Thyroid gland (tissue), 4 donors: ENCODE measurements at regions not wholly inside any gene's neighbourhood (a gene's known extent, or its start where the extent isn't known, plus 50 kb on each side); places are given as distances from the start of the nearest gene placed in this dataset.

Experiments
- POLR2A ChIP-seq, 2 donors: fragments of 450-650 bp; IDR thresholded peaks; one replicate each; pipeline ENCODE4 v1.6.1; 2017; ENCODE audit warnings: antibody characterized with exemption in 2 of 2, mild to moderate bottlenecking in 2 of 2, moderate library complexity in 1 of 2
- TF ChIP-seq, protein P1 (sequence below), 6 experiments: fragments of 200-600 bp in 3 of 6; fragments of 450-650 bp in 3 of 6; sonication (generic) in 3 of 6; IDR thresholded peaks; one replicate each; pipeline ENCODE4 v1.5.1; 2016 to 2019; ENCODE audit warnings: antibody characterized with exemption in 6 of 6, mild to moderate bottlenecking in 2 of 6, inconsistent platforms in 1 of 6, moderate library complexity in 1 of 6

DNA sequence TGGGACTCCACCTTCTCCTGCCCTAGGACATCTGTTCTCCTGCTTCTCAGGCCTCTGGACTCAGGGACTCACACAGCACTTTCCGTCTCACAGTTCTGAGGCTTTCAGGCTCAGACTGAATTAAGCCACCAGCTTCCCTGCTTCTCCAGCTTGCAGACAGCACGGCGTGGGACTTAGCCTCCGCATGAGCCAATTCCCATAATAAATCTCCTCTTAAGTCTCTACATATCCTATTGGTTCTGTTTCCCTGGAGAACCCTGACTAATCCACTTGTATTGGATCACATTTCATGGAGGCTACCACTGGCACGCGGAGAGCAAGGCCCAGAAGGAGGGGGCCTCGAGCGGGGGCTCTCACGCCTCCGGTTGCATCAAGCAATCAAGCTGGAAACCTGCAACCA is 1313.6 kb downstream of the TBC1D22A start:
- TF ChIP-seq, protein P1, sequence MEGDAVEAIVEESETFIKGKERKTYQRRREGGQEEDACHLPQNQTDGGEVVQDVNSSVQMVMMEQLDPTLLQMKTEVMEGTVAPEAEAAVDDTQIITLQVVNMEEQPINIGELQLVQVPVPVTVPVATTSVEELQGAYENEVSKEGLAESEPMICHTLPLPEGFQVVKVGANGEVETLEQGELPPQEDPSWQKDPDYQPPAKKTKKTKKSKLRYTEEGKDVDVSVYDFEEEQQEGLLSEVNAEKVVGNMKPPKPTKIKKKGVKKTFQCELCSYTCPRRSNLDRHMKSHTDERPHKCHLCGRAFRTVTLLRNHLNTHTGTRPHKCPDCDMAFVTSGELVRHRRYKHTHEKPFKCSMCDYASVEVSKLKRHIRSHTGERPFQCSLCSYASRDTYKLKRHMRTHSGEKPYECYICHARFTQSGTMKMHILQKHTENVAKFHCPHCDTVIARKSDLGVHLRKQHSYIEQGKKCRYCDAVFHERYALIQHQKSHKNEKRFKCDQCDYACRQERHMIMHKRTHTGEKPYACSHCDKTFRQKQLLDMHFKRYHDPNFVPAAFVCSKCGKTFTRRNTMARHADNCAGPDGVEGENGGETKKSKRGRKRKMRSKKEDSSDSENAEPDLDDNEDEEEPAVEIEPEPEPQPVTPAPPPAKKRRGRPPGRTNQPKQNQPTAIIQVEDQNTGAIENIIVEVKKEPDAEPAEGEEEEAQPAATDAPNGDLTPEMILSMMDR (IDR thresholded peaks at IDR 0.05) = no peak
- TF ChIP-seq POLR2A (IDR thresholded peaks at IDR 0.05) = no peak
